Esophagus muscularis mucosa (tissue), 4 donors: ENCODE measurements at regions not wholly inside any gene's neighbourhood (a gene's known extent, or its start where the extent isn't known, plus 50 kb on each side); places are given as distances from the start of the nearest gene placed in this dataset.

Experiments
- DNase-seq: peaks from one replicate; pipeline ENCODE4 v3.0.0-alpha.2; 2017; ENCODE audit errors: extremely low spot score
- H3K27ac ChIP-seq, 4 donors: fragments of 200-600 bp; sonication (generic); replicated peaks in 1 of 4; 1 replicate in 3 of 4; 2 replicates in 1 of 4; pipeline ENCODE4 v1.5.1; 2016 to 2019; ENCODE audit warnings: mild to moderate bottlenecking in 1 of 4
- H3K27me3 ChIP-seq, 4 donors: fragments of 200-600 bp; sonication (generic); one replicate each; pipeline versions ENCODE4 v1.5.1 to v1.6.0; 2016 to 2019
- H3K36me3 ChIP-seq, 4 donors: fragments of 200-600 bp; sonication (generic); one replicate each; pipeline ENCODE4 v1.5.1; 2016 to 2019
- H3K4me1 ChIP-seq, 4 donors: fragments of 200-600 bp; sonication (generic); one replicate each; pipeline ENCODE4 v1.5.1; 2016 to 2019
- H3K4me3 ChIP-seq, 4 donors: fragments of 200-600 bp; sonication (generic); 1 replicate in 2 of 4; 2 replicates in 2 of 4; pipeline ENCODE4 v1.5.1; 2016 to 2019; ENCODE audit warnings: mild to moderate bottlenecking in 4 of 4, moderate library complexity in 1 of 4
- H3K9me3 ChIP-seq, 4 donors: fragments of 200-600 bp; sonication (generic); 1 replicate in 3 of 4; 2 replicates in 1 of 4; pipeline ENCODE4 v1.5.1; 2016 to 2019
- EP300 ChIP-seq: sonication (generic); formaldehyde crosslinking; IDR thresholded peaks from one replicate; pipeline ENCODE4 v1.6.1; 2017; ENCODE audit warnings: antibody characterized with exemption
- POLR2A ChIP-seq: fragments of 450-650 bp; IDR thresholded peaks from one replicate; pipeline ENCODE4 v1.6.1; 2017; ENCODE audit warnings: antibody characterized with exemption, moderate library complexity, mild to moderate bottlenecking, low read depth
- POLR2AphosphoS5 ChIP-seq, 2 donors: sonication (generic); formaldehyde crosslinking; IDR thresholded peaks; one replicate each; pipeline ENCODE4 v1.6.1; 2017; ENCODE audit warnings: antibody characterized with exemption in 2 of 2
- WGBS: methylation state at CpG from one replicate; pipeline ENCODE4 v1.1.5; 2018; 5-methylcytosine and 5-hydroxymethylcytosine counted together
- intact Hi-C: fragments of 100-400 bp; cut with DNase I; formaldehyde crosslinking; loops from one replicate; pipeline ENCODE4 v1.15.1; 2023
- TF ChIP-seq, protein P1 (sequence below), 3 experiments: fragments of 200-600 bp in 2 of 3; fragments of 450-650 bp in 1 of 3; sonication (generic) in 2 of 3; IDR thresholded peaks; one replicate each; pipeline ENCODE4 v1.5.1; 2017 to 2019; ENCODE audit warnings: antibody characterized with exemption in 3 of 3, mild to moderate bottlenecking in 2 of 3, moderate library complexity in 1 of 3

DNA sequence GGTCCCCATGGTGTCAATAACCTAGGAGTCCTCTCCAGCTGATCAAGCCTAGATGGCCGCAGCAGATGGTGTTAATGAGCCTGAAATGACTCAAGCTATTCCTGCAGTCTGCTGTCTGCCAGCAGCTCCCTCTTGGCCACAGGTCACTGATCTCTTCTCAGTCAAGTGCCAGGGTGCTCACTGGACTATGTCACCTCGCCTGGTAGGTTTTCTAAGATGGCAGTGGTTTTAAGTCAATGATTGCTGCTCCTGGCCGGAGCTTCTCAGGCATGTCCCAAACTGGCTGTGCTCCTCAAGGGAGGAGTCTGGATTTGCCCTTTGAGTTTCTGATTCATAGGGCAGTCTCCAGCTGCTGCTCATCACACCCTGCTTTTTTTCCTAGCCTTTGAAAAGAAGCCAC lies 58.6 kb upstream of the SHISA6 start:
- no peaks in the 10 kb centered on the region for H3K27me3 ChIP-seq
- H3K27ac ChIP-seq: no peak overlapping the region
- H3K36me3 ChIP-seq: no peaks in the 10 kb centered on the region
- H3K4me3 ChIP-seq: no peak overlapping the region
- no peak for DNase-seq
- 53% methylated on average over 2 of the region's 3 CpGs for whole genome bisulfite sequencing
- TF ChIP-seq, protein P1, sequence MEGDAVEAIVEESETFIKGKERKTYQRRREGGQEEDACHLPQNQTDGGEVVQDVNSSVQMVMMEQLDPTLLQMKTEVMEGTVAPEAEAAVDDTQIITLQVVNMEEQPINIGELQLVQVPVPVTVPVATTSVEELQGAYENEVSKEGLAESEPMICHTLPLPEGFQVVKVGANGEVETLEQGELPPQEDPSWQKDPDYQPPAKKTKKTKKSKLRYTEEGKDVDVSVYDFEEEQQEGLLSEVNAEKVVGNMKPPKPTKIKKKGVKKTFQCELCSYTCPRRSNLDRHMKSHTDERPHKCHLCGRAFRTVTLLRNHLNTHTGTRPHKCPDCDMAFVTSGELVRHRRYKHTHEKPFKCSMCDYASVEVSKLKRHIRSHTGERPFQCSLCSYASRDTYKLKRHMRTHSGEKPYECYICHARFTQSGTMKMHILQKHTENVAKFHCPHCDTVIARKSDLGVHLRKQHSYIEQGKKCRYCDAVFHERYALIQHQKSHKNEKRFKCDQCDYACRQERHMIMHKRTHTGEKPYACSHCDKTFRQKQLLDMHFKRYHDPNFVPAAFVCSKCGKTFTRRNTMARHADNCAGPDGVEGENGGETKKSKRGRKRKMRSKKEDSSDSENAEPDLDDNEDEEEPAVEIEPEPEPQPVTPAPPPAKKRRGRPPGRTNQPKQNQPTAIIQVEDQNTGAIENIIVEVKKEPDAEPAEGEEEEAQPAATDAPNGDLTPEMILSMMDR (IDR thresholded peaks at IDR 0.05): no peak
- TF ChIP-seq EP300 (no peak), POLR2A (no peak), POLR2AphosphoS5 (IDR thresholded peaks at IDR 0.05) (no peak)
- no peaks in the 10 kb centered on the region for H3K9me3 ChIP-seq
- no peaks in the 10 kb centered on the region for H3K4me1 ChIP-seq
- intact Hi-C loops: no loop called here

DNA sequence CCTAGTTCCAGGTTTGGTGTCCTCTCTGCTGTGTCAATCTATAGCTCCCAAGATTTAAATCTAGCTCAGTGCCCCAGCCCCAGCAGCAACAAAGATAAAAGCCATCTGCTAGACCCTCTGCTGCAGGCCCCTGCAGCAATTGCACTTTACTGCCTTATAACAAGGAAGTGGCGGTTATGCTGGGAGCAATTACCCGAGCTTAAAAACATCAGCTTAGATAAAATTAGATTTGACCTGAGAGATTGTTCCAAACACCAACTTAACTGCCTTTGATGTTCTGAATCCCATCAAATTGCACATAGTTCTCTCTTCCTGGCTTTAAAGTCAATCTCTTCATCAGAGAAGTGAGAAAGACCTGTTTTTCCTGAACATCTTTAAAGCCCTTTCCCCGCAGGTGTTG lies 62.4 kb upstream of the SHISA6 start:
- H3K4me3 ChIP-seq: no peak overlapping the region
- peaks cover 0 to 3% (median 0%) of the 10 kb centered on the region in 4 donors for H3K27me3 ChIP-seq
- no peaks in the 10 kb centered on the region for H3K4me1 ChIP-seq
- intact Hi-C loops: no loop called here
- no peaks in the 10 kb centered on the region for H3K36me3 ChIP-seq
- TF ChIP-seq POLR2A: no peak
- TF ChIP-seq, protein P1 (IDR thresholded peaks at IDR 0.05): no peak
- TF ChIP-seq POLR2AphosphoS5 (IDR thresholded peaks at IDR 0.05): no peak
- no peak for TF ChIP-seq EP300
- WGBS: 61% methylated on average over 3 of the region's 3 CpGs
- no peak overlapping the region for H3K27ac ChIP-seq
- DNase-seq: no peak
- no peaks in the 10 kb centered on the region for H3K9me3 ChIP-seq

DNA sequence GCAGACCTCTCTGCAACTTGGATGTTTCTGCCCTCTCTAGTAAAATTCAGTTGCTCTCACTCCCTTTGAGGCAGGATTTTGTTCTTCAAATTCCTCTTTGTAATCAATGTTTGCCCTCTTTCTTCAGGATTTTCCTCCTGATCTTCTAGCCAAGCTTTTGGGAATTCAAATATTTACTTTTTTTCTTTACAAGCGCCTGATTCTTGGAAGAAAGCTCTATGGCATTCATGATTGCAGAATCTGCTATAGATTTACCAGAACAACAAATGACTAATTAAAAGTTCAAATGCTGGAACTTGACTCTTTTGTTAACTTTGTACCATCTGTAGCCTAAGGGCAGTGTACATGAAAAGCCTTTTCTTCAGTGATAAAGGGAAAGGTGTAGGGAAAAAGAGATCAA lies 63.7 kb upstream of the SHISA6 start:
- TF ChIP-seq POLR2A (no peak), EP300 (no peak), POLR2AphosphoS5 (IDR thresholded peaks at IDR 0.05) (no peak)
- TF ChIP-seq, protein P1 (IDR thresholded peaks at IDR 0.05): no peak
- intact Hi-C loops: no loop called here
- no peak overlapping the region for H3K4me3 ChIP-seq
- no peak overlapping the region for H3K27ac ChIP-seq
- DNase-seq: no peak
- H3K9me3 ChIP-seq: no peaks in the 10 kb centered on the region
- WGBS: 64% methylated on average over 1 of the region's 1 CpG
- no peaks in the 10 kb centered on the region for H3K4me1 ChIP-seq
- no peaks in the 10 kb centered on the region for H3K36me3 ChIP-seq
- H3K27me3 ChIP-seq: peaks cover 0 to 4% (median 0%) of the 10 kb centered on the region in 4 donors

DNA sequence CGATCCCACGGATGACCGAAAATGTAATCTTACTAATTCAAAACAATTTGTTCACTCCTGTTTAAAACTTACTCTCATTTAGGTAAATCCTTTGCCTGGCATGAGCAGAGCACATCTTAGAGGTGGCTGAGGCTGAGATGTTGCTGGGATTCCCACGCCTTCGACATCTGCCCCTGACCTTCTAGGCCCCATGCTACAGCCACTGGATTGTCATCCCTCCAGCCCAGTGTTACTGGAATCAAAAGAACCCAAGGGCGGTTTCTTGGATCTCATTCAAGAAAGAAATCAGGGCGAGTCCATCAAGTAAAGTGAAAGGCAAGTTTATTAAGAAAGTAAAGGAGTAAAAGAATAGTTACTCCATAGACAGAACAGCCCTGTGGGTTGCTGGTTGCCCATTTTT lies 64.5 kb upstream of the SHISA6 start:
- intact Hi-C loops: no loop called here
- Histone ChIP-seq H3K4me1 (no peaks in the 10 kb centered on the region), H3K27me3 (peaks cover 0 to 4% (median 0%) of the 10 kb centered on the region in 4 donors), H3K36me3 (no peaks in the 10 kb centered on the region), H3K4me3 (no peak overlapping the region), H3K9me3 (no peaks in the 10 kb centered on the region), H3K27ac (no peak overlapping the region)
- TF ChIP-seq, protein P1 (IDR thresholded peaks at IDR 0.05): no peak
- no peak for TF ChIP-seq POLR2AphosphoS5 (IDR thresholded peaks at IDR 0.05)
- TF ChIP-seq POLR2A: no peak
- TF ChIP-seq EP300: no peak
- WGBS: 55% methylated on average over 6 of the region's 7 CpGs
- DNase-seq: no peak

DNA sequence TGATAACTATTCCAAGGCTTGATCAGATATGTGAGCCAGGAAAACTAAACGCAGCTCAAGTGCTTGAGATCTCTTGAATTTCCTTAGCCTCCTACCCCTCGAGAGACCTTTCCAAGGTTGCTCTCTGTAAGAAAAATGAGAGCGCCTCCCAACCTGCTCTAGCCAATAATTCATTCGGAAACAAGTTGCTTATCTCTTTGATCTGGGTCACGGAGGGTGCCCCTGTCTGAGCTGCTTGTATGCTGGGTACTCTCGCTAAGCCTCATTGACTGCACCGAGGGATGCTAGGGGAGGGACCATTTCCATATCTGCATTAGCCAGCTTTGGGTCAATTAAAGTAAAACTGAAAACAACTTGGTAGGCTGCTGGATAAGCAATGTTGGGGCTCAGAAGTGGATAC lies 70.1 kb upstream of the SHISA6 start:
- Histone ChIP-seq H3K36me3 (no peaks in the 10 kb centered on the region), H3K4me1 (no peaks in the 10 kb centered on the region), H3K4me3 (no peak overlapping the region), H3K9me3 (peaks cover 0 to 11% (median 6%) of the 10 kb centered on the region in 4 donors), H3K27me3 (peaks cover 0 to 8% (median 0%) of the 10 kb centered on the region in 4 donors), H3K27ac (no peak overlapping the region)
- TF ChIP-seq, protein P1 (IDR thresholded peaks at IDR 0.05): no peak
- TF ChIP-seq EP300 (no peak), POLR2AphosphoS5 (IDR thresholded peaks at IDR 0.05) (no peak), POLR2A (no peak)
- intact Hi-C loops: no loop called here
- WGBS: 60% methylated on average over 7 of the region's 7 CpGs
- DNase-seq: no peak
